WERI-Rb-1 (cell line): ENCODE measurements at regions not wholly inside any gene's neighbourhood (a gene's known extent, or its start where the extent isn't known, plus 50 kb on each side); places are given as distances from the start of the nearest gene placed in this dataset.

Experiments used
- DNase-seq: peaks from one replicate; pipeline ENCODE4 v3.0.0-alpha.2; 2020
- H3K27ac ChIP-seq: fragments of 250-450 bp; sonication (Bioruptor Pico); 2 replicates; pipeline ENCODE4 v1.5.1; 2020; ENCODE audit warnings: mild to moderate bottlenecking, moderate library complexity
- H3K27me3 ChIP-seq: fragments of 250-450 bp; sonication (Bioruptor Pico); 2 replicates; pipeline ENCODE4 v1.5.1; 2021; ENCODE audit warnings: mild to moderate bottlenecking, low read depth, moderate library complexity; ENCODE audit not compliant: insufficient read depth, severe bottlenecking
- H3K36me3 ChIP-seq: fragments of 250-450 bp; sonication (Bioruptor Pico); 2 replicates; pipeline ENCODE4 v1.5.1; 2020; ENCODE audit warnings: mild to moderate bottlenecking, moderate library complexity
- H3K4me3 ChIP-seq: 2 replicates; pipeline ENCODE4 v1.5.1; 2011; ENCODE audit warnings: low read depth, mild to moderate bottlenecking, control low read depth, low read length
- H3K9me3 ChIP-seq: fragments of 250-450 bp; sonication (Bioruptor Pico); 2 replicates; pipeline ENCODE4 v1.5.1; 2021; ENCODE audit warnings: mild to moderate bottlenecking, moderate library complexity; ENCODE audit not compliant: severe bottlenecking
- TF ChIP-seq, protein P1 (sequence below): IDR thresholded peaks from 2 replicates; pipeline ENCODE4 v1.5.1; 2011; ENCODE audit warnings: low read depth, mild to moderate bottlenecking, control low read depth, inconsistent platforms, low read length

DNA sequence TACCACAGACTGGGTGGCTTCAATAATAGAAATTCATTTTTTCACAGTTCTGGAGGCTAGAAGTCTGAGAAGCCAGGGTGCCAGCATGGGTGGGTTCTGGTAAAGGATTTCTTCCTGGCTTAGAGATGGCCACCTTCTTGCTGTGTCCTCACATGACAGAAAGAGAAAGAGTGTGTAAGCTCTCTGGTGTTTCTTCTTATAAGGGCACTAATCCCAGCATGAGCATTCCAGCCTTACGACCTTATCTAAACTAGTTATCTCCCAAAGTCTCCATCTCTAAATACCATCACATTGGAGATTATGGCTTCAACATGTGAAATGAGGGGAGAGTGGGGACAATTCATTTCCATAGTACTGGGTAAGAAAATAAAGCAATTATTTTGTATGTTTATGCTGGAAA is 226.5 kb upstream of the TUSC1 start:
- H3K27ac ChIP-seq: no peak overlapping the region
- H3K27me3 ChIP-seq: peaks cover 14% of the 10 kb centered on the region
- TF ChIP-seq, protein P1, sequence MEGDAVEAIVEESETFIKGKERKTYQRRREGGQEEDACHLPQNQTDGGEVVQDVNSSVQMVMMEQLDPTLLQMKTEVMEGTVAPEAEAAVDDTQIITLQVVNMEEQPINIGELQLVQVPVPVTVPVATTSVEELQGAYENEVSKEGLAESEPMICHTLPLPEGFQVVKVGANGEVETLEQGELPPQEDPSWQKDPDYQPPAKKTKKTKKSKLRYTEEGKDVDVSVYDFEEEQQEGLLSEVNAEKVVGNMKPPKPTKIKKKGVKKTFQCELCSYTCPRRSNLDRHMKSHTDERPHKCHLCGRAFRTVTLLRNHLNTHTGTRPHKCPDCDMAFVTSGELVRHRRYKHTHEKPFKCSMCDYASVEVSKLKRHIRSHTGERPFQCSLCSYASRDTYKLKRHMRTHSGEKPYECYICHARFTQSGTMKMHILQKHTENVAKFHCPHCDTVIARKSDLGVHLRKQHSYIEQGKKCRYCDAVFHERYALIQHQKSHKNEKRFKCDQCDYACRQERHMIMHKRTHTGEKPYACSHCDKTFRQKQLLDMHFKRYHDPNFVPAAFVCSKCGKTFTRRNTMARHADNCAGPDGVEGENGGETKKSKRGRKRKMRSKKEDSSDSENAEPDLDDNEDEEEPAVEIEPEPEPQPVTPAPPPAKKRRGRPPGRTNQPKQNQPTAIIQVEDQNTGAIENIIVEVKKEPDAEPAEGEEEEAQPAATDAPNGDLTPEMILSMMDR: no peak
- H3K9me3 ChIP-seq: no peaks in the 10 kb centered on the region
- H3K36me3 ChIP-seq: no peaks in the 10 kb centered on the region
- DNase-seq: no peak
- no peak overlapping the region for H3K4me3 ChIP-seq

DNA sequence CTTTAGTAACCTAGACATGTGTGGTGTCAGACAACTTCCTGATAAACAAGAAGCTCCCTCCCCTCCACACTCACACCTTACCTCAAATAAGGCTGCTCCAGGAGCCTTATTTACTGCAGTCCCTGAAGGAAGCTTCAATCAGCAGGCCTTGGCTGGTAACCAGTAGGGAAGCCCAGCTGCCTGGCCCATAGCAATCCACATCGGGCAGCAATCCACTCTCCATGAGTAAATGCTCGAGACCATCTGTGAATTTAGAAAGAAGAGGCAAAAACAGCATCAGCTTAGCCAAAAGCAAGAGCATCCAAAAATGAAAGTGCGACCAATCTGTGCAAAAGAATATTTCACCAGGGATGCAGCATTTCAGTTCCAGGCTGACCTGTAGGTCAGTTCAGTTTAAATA is 213.3 kb upstream of the TUSC1 start:
- peaks cover 2% of the 10 kb centered on the region for H3K27me3 ChIP-seq
- DNase-seq: no peak
- H3K4me3 ChIP-seq: no peak overlapping the region
- no peaks in the 10 kb centered on the region for H3K36me3 ChIP-seq
- H3K9me3 ChIP-seq: no peaks in the 10 kb centered on the region
- TF ChIP-seq, protein P1: no peak
- no peak overlapping the region for H3K27ac ChIP-seq

DNA sequence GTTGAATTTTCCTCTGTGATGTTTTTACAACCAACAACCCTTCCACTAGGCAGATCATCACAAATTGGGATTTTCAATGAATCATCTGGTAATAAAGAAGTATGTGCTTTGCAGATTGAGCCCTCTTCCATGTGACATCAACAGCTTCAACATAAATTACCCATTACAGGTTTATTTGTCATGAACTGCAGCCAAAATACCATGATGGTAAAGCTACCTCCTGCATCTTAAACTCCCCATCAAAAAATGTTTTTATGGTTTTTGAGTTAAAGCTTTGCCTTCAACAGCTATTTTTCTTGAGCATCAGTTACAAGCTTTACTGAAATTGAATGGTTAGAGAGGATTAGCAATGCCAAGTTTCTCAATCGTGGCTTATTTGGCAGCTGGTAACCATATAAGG is 211.4 kb upstream of the TUSC1 start:
- no peaks in the 10 kb centered on the region for H3K36me3 ChIP-seq
- H3K9me3 ChIP-seq: no peaks in the 10 kb centered on the region
- peaks cover 8% of the 10 kb centered on the region for H3K27me3 ChIP-seq
- DNase-seq: no peak
- TF ChIP-seq, protein P1: no peak
- no peak overlapping the region for H3K27ac ChIP-seq
- no peak overlapping the region for H3K4me3 ChIP-seq

DNA sequence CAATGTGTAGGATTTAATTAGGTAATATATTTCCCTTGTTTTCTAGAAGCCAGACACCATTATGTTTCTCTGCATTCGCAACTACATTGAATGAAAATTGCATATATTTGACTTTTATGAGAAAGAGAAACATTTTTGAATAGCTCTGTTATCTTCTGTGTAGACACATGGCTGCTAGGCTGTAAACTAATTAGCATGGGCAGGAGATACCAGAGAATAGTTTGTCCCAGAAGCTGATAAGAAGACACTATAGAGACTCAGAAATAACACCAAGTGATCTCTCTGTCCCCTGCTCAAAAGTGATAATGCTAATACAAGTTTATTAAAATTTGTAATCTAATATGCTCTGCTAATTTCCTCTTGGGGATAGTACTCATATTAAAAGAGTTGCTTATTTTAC is 198.0 kb upstream of the TUSC1 start:
- TF ChIP-seq, protein P1: no peak
- H3K27ac ChIP-seq: no peak overlapping the region
- H3K4me3 ChIP-seq: no peak overlapping the region
- no peaks in the 10 kb centered on the region for H3K36me3 ChIP-seq
- H3K9me3 ChIP-seq: no peaks in the 10 kb centered on the region
- no peak for DNase-seq
- peaks cover 19% of the 10 kb centered on the region for H3K27me3 ChIP-seq

DNA sequence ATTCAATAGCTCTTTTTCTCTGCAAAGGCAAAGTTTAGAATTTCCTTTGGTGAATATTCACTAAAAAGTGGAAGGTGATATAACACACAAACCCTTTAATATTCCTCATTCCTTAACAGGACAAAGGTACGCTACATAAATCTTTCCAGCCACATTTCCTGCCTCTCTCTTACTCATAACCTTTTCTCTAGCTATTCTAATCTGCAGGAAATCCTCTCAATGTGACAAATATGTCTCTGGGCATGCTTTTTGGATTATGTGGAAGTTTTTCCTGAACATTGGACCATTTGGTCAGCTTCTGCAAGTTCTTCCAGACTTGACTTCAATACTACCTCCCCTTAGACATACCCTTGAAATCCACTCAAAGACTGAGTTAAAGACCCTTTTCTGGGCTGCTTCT is 186.3 kb upstream of the TUSC1 start:
- DNase-seq: no peak
- no peaks in the 10 kb centered on the region for H3K36me3 ChIP-seq
- no peak overlapping the region for H3K4me3 ChIP-seq
- TF ChIP-seq, protein P1: no peak
- H3K9me3 ChIP-seq: no peaks in the 10 kb centered on the region
- peaks cover 34% of the 10 kb centered on the region for H3K27me3 ChIP-seq
- no peak overlapping the region for H3K27ac ChIP-seq

DNA sequence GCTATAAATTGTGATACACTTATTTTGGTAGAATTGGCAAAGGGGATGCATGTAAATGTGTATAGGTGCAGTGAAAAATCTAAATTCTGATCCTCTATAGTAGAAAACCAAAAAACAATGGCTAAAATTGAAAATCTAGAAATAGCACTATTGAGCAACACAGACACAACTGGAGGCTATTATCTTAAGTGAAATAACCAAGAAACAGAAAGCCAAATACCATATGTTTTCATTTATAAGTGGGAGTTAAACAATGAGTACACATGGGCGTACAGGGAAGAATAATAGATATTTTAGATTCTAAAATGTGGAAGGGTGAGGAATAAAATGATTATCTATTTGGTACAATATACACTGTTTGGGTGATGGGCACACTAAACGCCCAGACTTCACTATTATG is 183.2 kb upstream of the TUSC1 start:
- no peak for DNase-seq
- TF ChIP-seq, protein P1: no peak
- peaks cover 33% of the 10 kb centered on the region for H3K27me3 ChIP-seq
- no peak overlapping the region for H3K27ac ChIP-seq
- no peaks in the 10 kb centered on the region for H3K36me3 ChIP-seq
- no peaks in the 10 kb centered on the region for H3K9me3 ChIP-seq
- no peak overlapping the region for H3K4me3 ChIP-seq
